GM13976 (cell line): ENCODE measurements at regions not wholly inside any gene's neighbourhood (a gene's known extent, or its start where the extent isn't known, plus 50 kb on each side); places are given as distances from the start of the nearest gene placed in this dataset.

Experiments used
- DNase-seq: peaks from one replicate; pipeline ENCODE4 v3.0.0; 2012; ENCODE audit warnings: low spot score
- CTCF ChIP-seq: IDR thresholded peaks from 2 replicates; pipeline ENCODE4 v1.5.1; 2012; ENCODE audit warnings: borderline replicate concordance, mild to moderate bottlenecking; ENCODE audit not compliant: insufficient read depth; ENCODE audit errors: extremely low read depth, missing control alignments, control extremely low read depth
- in situ Hi-C: fragments of 300-500 bp; cut with MboI; formaldehyde crosslinking; loops from one replicate; pipeline ENCODE4 v1.12.0; 2022; ENCODE audit warnings: low sequenced_read_pairs, mixed read lengths, inconsistent platforms; ENCODE audit not compliant: unreplicated experiment

GRCh38 chr3:16118396-16118795, 56.1 kb upstream of the GALNT15 start:
- in situ Hi-C loops: no loop called here
- no peak for TF ChIP-seq CTCF
- no peak for DNase-seq

DNA sequence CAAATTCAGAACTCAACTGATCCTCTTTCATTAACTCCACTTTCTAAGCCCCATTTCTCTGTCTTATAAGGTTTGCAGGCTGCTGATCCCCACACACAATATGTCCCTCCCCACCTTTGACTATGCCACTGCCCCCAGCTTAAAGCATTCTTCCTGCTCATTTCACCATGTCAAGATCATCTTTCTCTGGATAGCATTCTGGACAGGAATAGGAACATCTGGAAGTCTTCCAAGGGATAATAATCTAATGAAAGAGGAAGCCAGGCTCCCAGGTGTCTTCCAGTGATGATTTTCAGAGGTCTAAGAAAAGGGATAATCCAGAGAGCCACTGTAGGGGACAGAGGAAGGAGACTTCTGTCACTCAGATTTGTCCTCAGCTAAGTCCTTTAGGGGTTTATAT, 54.6 kb upstream of the GALNT15 start:
- DNase-seq: no peak
- in situ Hi-C loops: no loop called here
- TF ChIP-seq CTCF: no peak

- no peak for TF ChIP-seq CTCF
- in situ Hi-C loops: no loop called here
- DNase-seq: no peak
Observed at GRCh38 chr3:16121391-16121790, 53.1 kb upstream of the GALNT15 start.

GRCh38 chr3:16122155-16122554, 52.3 kb upstream of the GALNT15 start:
- no peak for TF ChIP-seq CTCF
- DNase-seq: no peak
- in situ Hi-C loops: no loop called here

DNA sequence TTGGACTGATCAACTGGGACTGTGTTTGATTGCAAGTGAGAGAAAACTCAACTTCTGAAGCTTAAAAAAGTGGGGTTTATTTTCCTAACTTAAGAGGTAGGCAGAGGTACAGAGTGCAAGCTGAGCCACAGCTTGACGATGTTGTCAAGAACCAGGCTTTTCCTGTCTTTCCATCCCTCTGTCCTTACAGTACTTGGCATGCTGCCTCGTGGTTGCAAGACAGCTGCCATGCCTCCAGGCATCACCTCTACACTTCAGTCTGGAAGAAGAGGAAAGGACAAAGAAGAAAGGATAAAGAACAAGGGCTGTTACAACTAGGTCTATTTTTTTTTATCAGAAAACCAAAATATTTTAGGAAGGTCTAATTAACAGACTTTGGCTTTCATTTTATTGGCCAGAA, 51.8 kb upstream of the GALNT15 start:
- DNase-seq: no peak
- in situ Hi-C loops: no loop called here
- TF ChIP-seq CTCF: no peak

DNA sequence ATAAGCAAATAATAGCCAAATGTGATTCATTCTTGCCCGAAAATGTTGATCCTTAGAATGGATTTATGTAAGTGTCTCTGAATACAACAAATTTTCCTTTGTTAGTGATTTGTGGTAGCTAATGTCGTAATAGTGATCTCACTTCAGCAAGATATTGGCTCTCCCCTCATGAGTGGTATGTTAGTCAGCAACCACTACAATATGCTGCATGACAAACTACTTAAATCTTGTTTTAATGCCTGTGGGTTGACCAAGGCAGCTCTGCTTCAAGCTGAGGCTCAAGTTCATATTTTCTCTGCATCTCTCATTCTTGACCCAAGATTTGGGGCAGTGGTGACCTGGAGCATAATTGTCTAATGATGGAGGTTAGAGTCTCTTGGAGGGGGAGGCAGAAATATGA, 49.8 kb upstream of the GALNT15 start:
- no peak for TF ChIP-seq CTCF
- in situ Hi-C loops: no loop called here
- no peak for DNase-seq
